Sciatic nerve (tissue), 2 donors: ENCODE measurements at regions not wholly inside any gene's neighbourhood (a gene's known extent, or its start where the extent isn't known, plus 50 kb on each side); places are given as distances from the start of the nearest gene placed in this dataset.

Experiments used
- ATAC-seq: fragments of 200-7000 bp; cut with Tn5 transposase; one replicate; pipeline ENCODE4 v1.9.1; 2020; ENCODE audit warnings: mild to moderate bottlenecking, moderate library complexity
- DNase-seq: peaks from one replicate; pipeline ENCODE4 v3.0.0-alpha.2; 2020; ENCODE audit warnings: low spot score
- intact Hi-C: fragments of 100-400 bp; cut with DNase I; formaldehyde crosslinking; loops from one replicate; pipeline ENCODE4 v1.14.2; 2022
- donor health status: DM: no; HTN: no; CAD: no.
- donor health status: DM: no; HTN: no; CAD: no.

GRCh38 chr10:47133871-47134570 lies 166.0 kb upstream of the GDF10 start:
- DNase-seq (no peak), ATAC-seq (no peak)
- intact Hi-C loops = no loop called here

DNA sequence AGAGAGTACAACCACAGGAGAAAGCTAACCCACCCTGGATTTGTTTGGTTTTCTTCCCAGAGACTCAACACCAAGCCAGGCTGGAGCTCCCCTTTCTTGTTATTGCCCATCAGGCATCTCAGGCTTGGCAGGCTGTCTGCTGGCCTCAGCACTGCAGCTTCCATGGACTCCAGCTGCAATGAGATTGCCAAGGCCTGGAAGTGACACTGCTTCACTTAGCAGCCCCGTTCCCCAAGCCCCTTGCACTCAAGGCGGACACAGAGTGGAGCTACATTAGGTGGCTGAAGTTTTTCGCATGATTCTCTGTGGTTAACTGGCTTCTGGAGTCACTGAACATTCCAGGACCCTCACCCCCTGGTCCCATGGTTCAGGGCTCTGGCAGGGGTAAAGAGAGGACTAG lies 163.1 kb upstream of the GDF10 start:
- ATAC-seq = no peak
- DNase-seq = no peak
- intact Hi-C loops = no loop called here

DNA sequence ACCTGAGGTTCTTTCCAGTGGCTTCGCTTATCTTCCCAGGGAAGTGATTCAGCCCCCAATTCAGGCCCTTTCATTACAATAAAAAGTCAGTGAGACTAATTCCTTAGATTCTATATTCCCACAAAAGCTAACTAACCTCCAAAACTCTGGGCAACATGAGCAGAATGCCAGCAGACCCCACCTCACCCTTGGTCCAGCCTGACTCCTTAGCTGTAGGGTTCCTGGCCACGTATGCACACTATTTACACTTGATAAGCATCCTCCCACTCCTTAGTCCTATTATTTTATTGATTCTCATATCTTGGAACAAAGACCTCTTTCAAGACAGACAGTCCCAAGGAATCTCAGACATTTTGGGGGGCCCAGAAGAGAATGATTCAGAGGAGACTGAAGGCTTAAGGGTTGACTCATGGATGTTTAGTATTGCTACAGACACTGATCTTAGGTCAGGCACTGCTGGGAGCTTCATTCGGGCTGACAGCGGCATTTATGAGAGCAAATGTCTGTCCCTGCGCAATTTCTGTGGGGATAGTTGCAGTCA lies 162.6 kb upstream of the GDF10 start:
- DNase-seq (no peak), ATAC-seq (peak; percentile 63)
- intact Hi-C loops = no loop called here

DNA sequence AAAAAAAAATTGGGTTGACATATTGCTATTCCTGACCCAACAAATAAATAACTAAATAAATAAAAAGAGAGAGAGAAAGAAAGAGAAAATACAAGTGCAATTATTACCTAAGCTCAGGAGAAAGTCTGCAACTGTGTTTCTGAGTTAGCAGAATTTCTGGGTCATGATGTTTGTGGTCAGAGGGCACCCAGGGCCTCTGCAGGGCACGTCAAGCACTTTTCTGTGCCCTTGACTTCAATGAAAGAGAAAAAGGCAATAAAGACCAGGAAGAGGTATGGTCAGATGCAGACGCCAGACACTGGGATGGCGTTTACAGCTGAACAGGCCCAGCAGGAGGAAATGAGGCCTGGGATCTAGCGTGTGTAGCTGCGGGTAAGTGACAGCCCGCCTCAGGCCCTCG lies 160.9 kb upstream of the GDF10 start:
- DNase-seq (no peak), ATAC-seq (no peak)
- intact Hi-C loops = no loop called here

DNA sequence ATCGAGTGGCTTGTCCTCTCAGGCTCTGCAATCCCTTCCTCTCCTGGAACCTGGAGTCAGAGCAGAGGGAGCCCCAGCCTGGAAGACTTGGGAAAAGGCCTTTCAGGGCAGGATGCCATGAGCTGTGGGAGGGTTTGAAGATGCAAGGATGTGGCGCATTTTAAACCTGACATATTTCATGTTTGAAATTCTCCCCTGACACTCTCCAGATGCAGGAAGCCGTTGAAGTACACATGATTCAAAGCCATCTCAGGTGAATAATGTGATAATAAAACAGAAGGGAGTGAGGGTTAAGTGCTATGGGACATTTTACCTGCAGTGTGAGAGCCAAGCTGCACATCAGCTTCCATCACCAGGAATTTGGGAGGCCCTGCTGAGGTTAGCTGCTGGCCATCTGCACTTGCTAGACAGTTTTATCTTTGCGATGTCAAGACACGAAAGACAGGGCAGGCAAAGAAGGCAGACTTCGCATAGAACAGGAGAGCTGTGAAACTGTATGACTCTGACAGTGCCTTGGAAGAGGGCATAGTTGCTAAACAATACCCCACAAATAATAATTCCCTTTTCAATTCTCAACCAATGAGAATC lies 159.1 kb upstream of the GDF10 start:
- intact Hi-C loops = no loop called here
- ATAC-seq (no peak), DNase-seq (no peak)

GRCh38 chr10:47141349-47141748 lies 158.6 kb upstream of the GDF10 start:
- no peak for ATAC-seq
- DNase-seq = no peak
- intact Hi-C loops = no loop called here

DNA sequence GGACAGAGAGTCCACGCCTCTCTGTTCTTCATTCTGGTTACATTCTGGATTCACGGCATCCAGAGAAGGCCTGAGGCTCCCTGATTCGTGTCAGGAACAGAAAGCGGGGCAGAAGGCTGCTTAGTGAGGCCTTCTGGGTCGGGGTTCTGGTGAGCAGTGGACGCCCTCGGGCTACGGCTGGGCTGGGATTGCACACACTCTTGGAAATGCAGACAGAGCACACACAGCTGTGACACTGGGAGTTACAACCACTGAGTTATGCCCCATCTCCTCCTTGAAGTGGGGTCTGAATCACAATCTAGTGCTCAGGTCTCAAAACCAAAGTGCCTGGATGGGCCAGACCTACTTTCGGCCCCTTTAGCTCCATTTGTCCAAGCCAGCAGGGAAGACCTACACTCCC lies 156.9 kb upstream of the GDF10 start:
- intact Hi-C loops = no loop called here
- ATAC-seq = no peak
- no peak for DNase-seq

GRCh38 chr10:47143473-47143872 lies 156.5 kb upstream of the GDF10 start:
- DNase-seq = no peak
- no peak for ATAC-seq
- intact Hi-C loops = no loop called here

DNA sequence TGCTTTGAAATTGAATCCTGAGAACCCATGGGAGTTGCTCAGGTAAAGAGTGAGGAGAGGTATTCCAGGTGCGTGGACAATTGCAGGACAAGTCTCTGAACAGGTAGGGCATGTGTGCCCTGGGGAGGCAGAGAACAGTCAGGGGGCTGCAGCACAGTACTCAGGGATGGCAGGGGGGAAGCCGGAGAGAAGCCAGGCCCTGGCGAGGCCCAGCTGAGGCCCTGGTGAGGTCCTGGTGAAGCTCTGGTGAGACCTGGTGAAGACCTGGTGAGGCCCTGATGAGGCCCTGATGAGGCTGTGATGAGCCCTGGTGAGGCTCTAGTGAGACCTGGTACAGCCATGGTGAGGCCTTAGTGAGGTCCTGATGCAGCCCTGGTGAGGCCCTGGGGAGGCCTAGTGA lies 155.5 kb upstream of the GDF10 start:
- ATAC-seq = peak; percentile 31
- DNase-seq = no peak
- intact Hi-C loops = no loop called here

GRCh38 chr10:47145290-47145934 lies 154.6 kb upstream of the GDF10 start:
- ATAC-seq (no peak), DNase-seq (no peak)
- intact Hi-C loops = no loop called here

DNA sequence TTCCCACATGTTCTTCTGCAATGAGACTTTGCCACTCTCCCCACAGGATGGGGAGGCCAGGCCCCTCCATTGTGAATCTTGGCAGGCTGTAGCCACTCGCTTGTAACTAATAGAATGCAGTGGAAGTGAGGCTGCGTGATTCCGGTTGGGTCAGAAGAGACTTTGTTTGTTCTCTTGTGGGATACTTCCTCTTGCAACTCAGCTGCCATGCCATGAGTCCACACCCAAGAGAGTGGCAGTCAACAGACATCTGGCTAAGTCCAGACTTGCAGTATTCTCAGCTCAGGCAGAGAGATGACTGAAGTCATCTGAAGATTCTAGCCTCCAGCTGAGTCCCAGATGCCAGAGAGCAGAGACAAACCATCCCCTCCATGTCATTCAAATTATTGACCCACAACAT lies 153.4 kb upstream of the GDF10 start:
- ATAC-seq = peak; percentile 33
- intact Hi-C loops = no loop called here

GRCh38 chr10:47147186-47147585 lies 152.8 kb upstream of the GDF10 start:
- DNase-seq (no peak), ATAC-seq (no peak)
- intact Hi-C loops = no loop called here

More for the DNA sequence above, 153.4 kb upstream of the GDF10 start:
- DNase-seq = no peak

DNA sequence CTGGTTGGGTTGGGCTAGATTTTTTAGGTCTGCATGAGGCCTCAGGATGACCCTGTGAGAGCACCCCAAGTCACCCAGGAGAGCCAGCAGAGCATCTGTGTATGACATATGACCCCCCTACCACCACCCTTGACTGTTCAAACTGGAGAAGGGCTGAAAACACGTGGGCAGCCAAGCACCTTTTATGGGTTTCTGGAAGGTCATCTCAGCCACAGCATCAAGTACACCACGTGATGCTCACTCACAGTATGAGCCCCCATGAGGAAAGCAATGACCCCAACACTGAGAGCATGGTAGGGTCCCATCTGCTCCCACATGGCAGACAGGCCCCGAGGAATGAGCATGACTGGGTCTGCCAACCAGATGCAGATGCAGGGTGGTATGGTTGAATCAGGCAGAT lies 149.4 kb upstream of the GDF10 start:
- no peak for DNase-seq
- intact Hi-C loops = no loop called here
- no peak for ATAC-seq

DNA sequence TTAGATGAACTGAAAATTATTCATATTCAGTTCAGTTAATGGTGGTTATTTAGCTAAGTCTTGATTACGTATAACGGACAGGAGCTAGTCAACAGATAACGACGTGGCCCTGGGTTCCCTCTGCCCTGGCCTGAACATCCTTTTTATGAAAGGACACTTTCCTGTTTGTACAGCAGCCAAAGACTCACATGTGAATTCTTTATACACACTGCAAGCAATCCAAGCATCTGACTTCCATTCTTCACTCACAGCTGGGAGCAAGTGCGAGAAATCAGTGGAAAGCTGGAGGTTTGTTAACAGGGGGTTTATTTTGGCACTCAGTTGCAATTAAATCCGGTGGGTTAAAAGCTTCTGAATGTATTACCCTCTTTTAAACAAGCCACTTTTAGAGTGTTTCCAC lies 148.1 kb upstream of the GDF10 start:
- intact Hi-C loops = no loop called here
- DNase-seq (no peak), ATAC-seq (peak; percentile 90)

DNA sequence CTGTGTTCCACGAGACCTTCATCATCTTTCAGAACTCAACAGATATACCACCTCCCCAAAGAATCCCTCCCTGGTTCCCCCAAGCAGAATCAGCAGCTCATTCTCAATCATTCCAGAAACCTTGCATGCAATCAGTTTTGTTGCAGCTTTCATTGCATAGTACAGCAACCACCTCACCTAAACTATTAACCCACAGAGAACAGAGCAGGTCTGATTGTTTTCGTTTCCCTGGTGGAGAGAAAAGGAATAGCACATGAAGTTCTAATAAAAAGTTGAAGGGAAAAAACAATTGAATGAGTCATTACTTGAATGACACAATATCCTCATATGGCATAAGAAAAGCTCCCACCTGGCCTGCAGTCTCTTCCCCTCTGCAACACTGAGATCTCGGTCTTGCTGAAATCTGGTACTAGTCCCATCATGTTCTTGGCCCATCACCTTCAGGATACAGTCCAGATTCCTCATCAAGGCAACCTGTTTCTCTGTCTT lies 147.1 kb upstream of the GDF10 start:
- ATAC-seq = no peak

DNA sequence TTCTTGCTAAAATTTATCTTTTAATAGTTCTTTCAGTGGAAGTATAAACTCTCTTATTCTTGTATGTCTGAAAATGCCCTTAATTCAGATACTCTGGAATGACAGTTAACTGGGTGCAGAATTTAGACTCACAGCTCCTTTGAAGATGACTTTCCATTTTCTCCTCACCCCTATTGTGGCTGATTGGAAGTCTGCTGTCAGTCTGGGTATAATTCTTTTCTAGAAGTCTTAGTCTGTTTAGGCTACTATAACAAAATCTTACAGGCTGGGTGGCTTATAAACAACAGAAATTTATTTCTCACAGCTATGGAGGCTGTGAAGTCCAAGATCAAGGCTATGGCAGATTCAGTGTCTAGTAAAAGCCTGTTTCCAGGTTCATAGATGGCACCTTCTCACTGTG lies 145.2 kb upstream of the GDF10 start:
- intact Hi-C loops = no loop called here
- ATAC-seq (no peak), DNase-seq (no peak)

More for the DNA sequence above, 147.1 kb upstream of the GDF10 start:
- intact Hi-C loops = no loop called here
- DNase-seq = no peak

GRCh38 chr10:47156873-47157272 lies 143.1 kb upstream of the GDF10 start:
- ATAC-seq = no peak
- intact Hi-C loops = no loop called here
- no peak for DNase-seq

DNA sequence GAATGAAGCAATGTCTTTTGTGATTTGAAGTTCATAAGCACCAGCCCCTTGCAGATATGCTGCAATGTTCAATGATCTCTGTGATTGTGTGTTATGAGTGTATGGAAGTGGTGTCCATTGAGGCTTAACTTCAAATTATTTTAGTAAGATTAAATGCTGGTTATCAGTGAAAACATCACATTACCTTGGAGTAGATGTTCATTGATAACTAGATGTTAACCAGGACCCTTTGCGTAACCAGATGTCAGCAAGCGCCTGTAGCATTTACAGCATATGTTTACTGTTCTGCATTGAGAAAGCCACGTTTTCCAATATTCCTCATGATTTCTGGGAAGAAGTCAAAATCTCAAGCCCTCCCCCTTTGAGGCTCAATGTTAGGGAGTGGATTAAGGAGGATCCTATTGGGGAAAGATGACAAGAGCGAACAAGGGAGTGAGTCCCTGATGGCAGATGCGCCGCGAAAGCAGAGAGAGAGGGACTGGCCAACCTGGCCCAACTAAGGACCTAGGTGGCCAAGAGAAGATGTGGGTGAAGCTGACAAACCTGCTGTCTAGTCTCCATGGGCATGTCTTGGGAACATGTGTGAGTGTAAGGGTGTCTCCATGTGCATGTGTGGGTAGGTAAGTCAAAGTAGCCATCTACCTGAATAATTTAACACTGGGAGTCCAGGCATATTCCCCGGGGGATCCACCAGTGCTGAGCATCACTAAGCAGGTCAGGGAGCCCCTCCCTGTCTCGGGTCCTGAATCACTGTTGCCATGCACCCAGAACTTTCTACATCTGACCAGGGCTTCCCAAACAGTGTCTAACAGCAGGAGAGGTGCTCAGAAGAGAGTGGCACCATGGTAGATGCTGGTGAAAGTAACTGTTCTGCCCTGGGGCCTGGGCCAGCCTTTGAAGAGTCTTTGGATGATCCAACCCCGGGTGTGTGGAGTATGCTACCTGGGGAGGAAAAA lies 141.6 kb upstream of the GDF10 start:
- DNase-seq (no peak), ATAC-seq (no peak)
- intact Hi-C loops = no loop called here
